ENCODE measurements at regions not wholly inside any gene's neighbourhood (a gene's known extent, or its start where the extent isn't known, plus 50 kb on each side); places are given as distances from the start of the nearest gene placed in this dataset.

DNA sequence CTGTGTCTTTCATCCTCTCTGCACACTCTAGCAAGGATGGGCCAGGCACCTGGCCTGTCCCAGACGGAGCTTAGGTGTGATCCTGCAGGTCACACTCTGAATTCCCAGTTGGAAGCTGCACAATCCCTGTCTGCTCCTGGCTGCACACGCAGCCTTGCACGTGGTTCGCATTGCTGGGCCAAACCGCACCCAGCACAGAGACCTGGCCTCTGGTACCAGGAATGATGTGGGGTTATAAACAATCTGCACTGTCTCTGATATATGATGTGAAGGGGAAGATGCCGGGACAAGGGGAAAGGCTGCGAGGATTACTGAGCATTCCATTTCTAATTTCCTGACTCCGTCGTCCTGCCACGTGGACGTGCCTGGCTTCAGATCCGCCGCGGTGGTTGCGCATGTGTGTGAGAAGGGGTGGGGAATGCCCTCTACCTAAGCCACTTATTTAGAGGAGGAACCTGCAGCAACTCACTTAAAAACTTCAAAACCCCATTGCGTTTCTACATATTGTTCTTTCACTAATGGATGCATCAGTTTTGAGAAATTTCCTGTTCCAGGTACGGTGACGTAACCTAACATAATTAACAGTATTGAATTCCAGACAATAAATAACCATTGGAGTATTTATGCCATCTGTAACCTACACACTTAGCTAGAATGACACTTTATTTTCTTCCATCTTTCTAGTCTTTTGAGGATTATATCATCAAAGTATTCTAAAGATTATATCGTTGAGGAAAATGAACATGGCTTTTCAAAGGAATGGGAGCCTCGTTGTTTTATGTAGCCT is 559.7 kb upstream of the MGMT start:
- Mint-ChIP-seq H3K4me1 (no peaks in the 10 kb centered on the region), H3K36me3 (ENCODE audit: low read depth) (no peaks in the 10 kb centered on the region), H3K9me3 (peaks cover 3% of the 10 kb centered on the region), H3K4me3 (no peak overlapping the region), H3K27ac (no peak overlapping the region), H3K27me3 (no peaks in the 10 kb centered on the region)
- TF ChIP-seq, protein P1, sequence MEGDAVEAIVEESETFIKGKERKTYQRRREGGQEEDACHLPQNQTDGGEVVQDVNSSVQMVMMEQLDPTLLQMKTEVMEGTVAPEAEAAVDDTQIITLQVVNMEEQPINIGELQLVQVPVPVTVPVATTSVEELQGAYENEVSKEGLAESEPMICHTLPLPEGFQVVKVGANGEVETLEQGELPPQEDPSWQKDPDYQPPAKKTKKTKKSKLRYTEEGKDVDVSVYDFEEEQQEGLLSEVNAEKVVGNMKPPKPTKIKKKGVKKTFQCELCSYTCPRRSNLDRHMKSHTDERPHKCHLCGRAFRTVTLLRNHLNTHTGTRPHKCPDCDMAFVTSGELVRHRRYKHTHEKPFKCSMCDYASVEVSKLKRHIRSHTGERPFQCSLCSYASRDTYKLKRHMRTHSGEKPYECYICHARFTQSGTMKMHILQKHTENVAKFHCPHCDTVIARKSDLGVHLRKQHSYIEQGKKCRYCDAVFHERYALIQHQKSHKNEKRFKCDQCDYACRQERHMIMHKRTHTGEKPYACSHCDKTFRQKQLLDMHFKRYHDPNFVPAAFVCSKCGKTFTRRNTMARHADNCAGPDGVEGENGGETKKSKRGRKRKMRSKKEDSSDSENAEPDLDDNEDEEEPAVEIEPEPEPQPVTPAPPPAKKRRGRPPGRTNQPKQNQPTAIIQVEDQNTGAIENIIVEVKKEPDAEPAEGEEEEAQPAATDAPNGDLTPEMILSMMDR (IDR thresholded peaks at IDR 0.05): no peak
- ChIA-PET POLR2A (no interaction called here), CTCF (no interaction called here)
- DNase-seq (no peak), ATAC-seq (ENCODE audit: low read depth) (no peak)
- intact Hi-C loops (cut with micrococcal nuclease): no loop called here

- ATAC-seq (ENCODE audit: low read depth) (no peak), DNase-seq (no peak)
- ChIA-PET CTCF (no interaction called here), POLR2A (no interaction called here)
- intact Hi-C loops (cut with micrococcal nuclease): no loop called here
- Mint-ChIP-seq H3K4me1 (no peaks in the 10 kb centered on the region), H3K27ac (no peak overlapping the region), H3K36me3 (ENCODE audit: low read depth) (no peaks in the 10 kb centered on the region), H3K4me3 (no peak overlapping the region), H3K27me3 (no peaks in the 10 kb centered on the region), H3K9me3 (peaks cover 3% of the 10 kb centered on the region)
- TF ChIP-seq, protein P1 (IDR thresholded peaks at IDR 0.05): no peak
These were observed 558.9 kb upstream of the MGMT start for GRCh38 chr10:128908099-128908498.

DNA sequence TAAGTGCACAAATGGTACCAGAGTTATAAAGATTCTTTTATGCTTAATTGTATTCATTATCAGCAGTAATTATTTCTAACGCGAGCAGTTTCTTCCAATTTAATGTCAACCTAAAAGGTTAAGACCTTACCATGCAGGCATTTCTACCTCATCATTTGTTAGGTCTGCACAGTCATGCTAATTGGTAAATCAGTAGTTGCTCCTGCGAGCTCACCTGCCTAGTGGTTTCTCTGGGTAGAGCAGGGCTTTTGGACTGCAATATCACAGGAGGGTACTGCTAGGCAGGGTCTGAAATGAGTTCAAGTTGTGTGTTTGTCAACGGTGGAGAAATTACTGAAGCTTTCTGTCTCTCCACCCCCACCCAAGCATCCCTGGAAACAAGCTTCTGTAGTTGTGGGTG is 558.5 kb upstream of the MGMT start:
- peaks cover 3% of the 10 kb centered on the region for H3K9me3 Mint-ChIP-seq
- DNase-seq (no peak), ATAC-seq (ENCODE audit: low read depth) (no peak)
- H3K4me1 Mint-ChIP-seq: no peaks in the 10 kb centered on the region
- intact Hi-C loops (cut with micrococcal nuclease): no loop called here
- H3K27me3 Mint-ChIP-seq: no peaks in the 10 kb centered on the region
- H3K4me3 Mint-ChIP-seq: no peak overlapping the region
- ChIA-PET CTCF (no interaction called here), POLR2A (no interaction called here)
- H3K27ac Mint-ChIP-seq: no peak overlapping the region
- H3K36me3 Mint-ChIP-seq (ENCODE audit: low read depth): no peaks in the 10 kb centered on the region
- TF ChIP-seq, protein P1 (IDR thresholded peaks at IDR 0.05): no peak

DNA sequence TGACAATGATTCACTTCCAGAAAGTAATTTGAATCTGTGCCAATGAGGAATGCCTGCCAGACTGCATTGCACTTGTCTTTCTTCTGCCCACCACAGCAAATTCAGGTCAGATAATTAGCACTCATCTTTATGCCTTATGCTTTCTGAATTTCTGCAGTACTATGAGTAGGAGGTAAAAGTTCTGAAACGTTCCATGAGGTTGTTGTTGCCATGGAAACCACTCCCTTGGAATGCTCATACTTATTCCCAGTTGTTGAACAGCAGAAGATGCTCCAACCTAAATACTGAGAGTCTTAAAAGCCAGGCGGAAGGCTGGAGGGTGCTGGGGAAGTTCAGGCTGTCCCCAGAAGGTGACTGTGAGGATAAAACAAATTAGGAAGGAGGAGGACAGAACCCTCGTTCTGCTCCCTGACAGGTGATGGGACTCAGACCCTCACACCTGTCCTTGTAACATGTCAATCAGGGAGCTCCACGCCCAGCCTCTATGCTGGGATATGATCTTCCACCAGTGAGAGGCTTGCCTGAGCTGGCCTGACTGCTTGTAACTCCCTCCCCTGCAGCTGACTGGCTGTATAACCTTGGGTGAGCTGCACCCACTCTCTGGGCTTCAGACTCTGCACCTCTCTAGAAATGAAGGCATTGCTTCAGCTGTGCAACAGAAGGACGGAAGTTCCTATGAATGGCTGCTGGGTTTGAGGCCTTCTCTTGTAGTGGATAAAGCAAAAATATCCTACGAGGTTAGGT is 554.3 kb upstream of the MGMT start:
- H3K4me1 Mint-ChIP-seq: no peaks in the 10 kb centered on the region
- CTCF ChIA-PET: no interaction called here

DNA sequence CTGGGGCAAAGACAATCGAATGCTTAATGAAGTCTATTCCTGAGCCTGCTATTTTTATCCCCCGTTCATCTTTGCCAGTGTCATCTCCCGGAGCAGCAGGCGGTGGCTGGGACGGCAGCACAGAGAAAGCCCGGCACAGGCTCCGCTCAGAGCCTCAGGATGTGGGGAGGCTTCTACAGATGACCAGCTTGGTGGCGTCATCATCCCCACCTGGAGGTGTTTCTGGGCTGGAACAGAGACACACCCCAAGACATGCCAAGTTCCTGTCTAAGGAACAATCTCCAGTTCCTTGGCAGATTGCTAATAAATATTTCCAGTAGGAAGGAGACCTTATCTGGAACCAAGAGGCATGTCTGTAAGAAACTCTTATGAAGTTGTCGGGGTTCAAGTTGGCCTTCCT is 552.4 kb upstream of the MGMT start:
- ChIA-PET POLR2A (no interaction called here), CTCF (no interaction called here)
- no peaks in the 10 kb centered on the region for H3K27me3 Mint-ChIP-seq
- H3K9me3 Mint-ChIP-seq: no peaks in the 10 kb centered on the region
- intact Hi-C loops (cut with micrococcal nuclease): no loop called here
- no peaks in the 10 kb centered on the region for H3K4me1 Mint-ChIP-seq
- no peak for ATAC-seq (ENCODE audit: low read depth)
- H3K36me3 Mint-ChIP-seq (ENCODE audit: low read depth): no peaks in the 10 kb centered on the region
- TF ChIP-seq, protein P1 (IDR thresholded peaks at IDR 0.05): no peak
- no peak overlapping the region for H3K27ac Mint-ChIP-seq
- DNase-seq: no peak
- no peak overlapping the region for H3K4me3 Mint-ChIP-seq

More for the DNA sequence above, 554.3 kb upstream of the MGMT start:
- H3K27ac Mint-ChIP-seq: no peak overlapping the region
- TF ChIP-seq, protein P1 (IDR thresholded peaks at IDR 0.05): no peak
- H3K4me3 Mint-ChIP-seq: no peak overlapping the region
- intact Hi-C loops (cut with micrococcal nuclease): no loop called here
- no peaks in the 10 kb centered on the region for H3K27me3 Mint-ChIP-seq
- H3K36me3 Mint-ChIP-seq (ENCODE audit: low read depth): no peaks in the 10 kb centered on the region
- ATAC-seq (ENCODE audit: low read depth) (no peak), DNase-seq (no peak)
- H3K9me3 Mint-ChIP-seq: no peaks in the 10 kb centered on the region
- POLR2A ChIA-PET: no interaction called here
